Right lobe of liver (tissue), 4 donors: ENCODE measurements at regions not wholly inside any gene's neighbourhood (a gene's known extent, or its start where the extent isn't known, plus 50 kb on each side); places are given as distances from the start of the nearest gene placed in this dataset.

Source experiments
- CTCF ChIP-seq, 4 donors: fragments of 200-600 bp in 3 of 4; fragments of 450-650 bp in 1 of 4; IDR thresholded peaks; one replicate each; pipeline versions ENCODE4 v1.5.1 to v1.8.0; 2016 to 2022; ENCODE audit warnings: antibody characterized with exemption in 4 of 4, mild to moderate bottlenecking in 2 of 4
- POLR2A ChIP-seq: fragments of 450-650 bp; IDR thresholded peaks from one replicate; pipeline ENCODE4 v1.6.1; 2017; ENCODE audit warnings: antibody characterized with exemption, mild to moderate bottlenecking
- donor health status: DM: no; HTN: no; CAD: no.
- donor health status: DM: no; HTN: no; CAD: no.
- donor health status: DM: no; HTN: yes; CAD: no.

- TF ChIP-seq CTCF (IDR thresholded peaks at IDR 0.05) (no peak), POLR2A (no peak)
Observed at GRCh38 chr3:56983427-56983826, 77.0 kb upstream of the SPATA12 start.
